ENCODE measurements at regions not wholly inside any gene's neighbourhood (a gene's known extent, or its start where the extent isn't known, plus 50 kb on each side); places are given as distances from the start of the nearest gene placed in this dataset.

- TF ChIP-seq SIN3A (IDR thresholded peaks at IDR 0.05; ENCODE audit: borderline replicate concordance, insufficient read depth, low read length) (no peak), TAF1 (IDR thresholded peaks at IDR 0.05; ENCODE audit: borderline replicate concordance, insufficient read depth, low read length) (no peak), REST (IDR thresholded peaks at IDR 0.05; ENCODE audit: insufficient read depth in 1 of 2, low read depth in 2 of 2, low read length in 2 of 2) (no peak)
Observed at GRCh38 chr20:60857708-60858107, 394.4 kb upstream of the CDH4 start.

Measured in PFSK-1 (cell line).